IPS DF 6.9 (cell line): ENCODE measurements at regions not wholly inside any gene's neighbourhood (a gene's known extent, or its start where the extent isn't known, plus 50 kb on each side); places are given as distances from the start of the nearest gene placed in this dataset.

Experiments
- DNase-seq: peaks from one replicate; pipeline ENCODE4 v3.0.0-alpha.2; 2013; ENCODE audit warnings: low read depth, low spot score
- H3K27ac ChIP-seq: one replicate; pipeline ENCODE4 v1.5.1; 2013; ENCODE audit warnings: low read length, control low read depth
- H3K27me3 ChIP-seq: 2 replicates; pipeline ENCODE4 v1.6.1; 2013; ENCODE audit warnings: mild to moderate bottlenecking, low read length; ENCODE audit not compliant: control insufficient read depth, insufficient read depth
- H3K36me3 ChIP-seq: 2 replicates; pipeline ENCODE4 v1.6.1; 2013; ENCODE audit warnings: low read length; ENCODE audit not compliant: control insufficient read depth, insufficient read depth
- H3K4me1 ChIP-seq: 2 replicates; pipeline ENCODE4 v1.6.1; 2013; ENCODE audit warnings: low read length; ENCODE audit not compliant: control insufficient read depth, insufficient read depth
- H3K4me3 ChIP-seq: 2 replicates; pipeline ENCODE4 v1.5.1; 2013; ENCODE audit warnings: mild to moderate bottlenecking, low read length
- H3K9me3 ChIP-seq: 2 replicates; pipeline ENCODE4 v1.6.1; 2013; ENCODE audit warnings: low read length, inconsistent platforms; ENCODE audit not compliant: control insufficient read depth, insufficient read depth
- WGBS: extraction: QIAGEN DNeasy Blood & Tissue Kit; methylation state at CpG from one replicate; pipeline ENCODE4 v1.1.7; 2013; ENCODE audit warnings: mixed read lengths, missing lambda C conversion rate; ENCODE audit not compliant: insufficient read length, insufficient coverage; 5-methylcytosine and 5-hydroxymethylcytosine counted together

GRCh38 chr2:204124140-204124750, 187.7 kb downstream of the ICOS start:
- H3K9me3 ChIP-seq, result no peaks in the 10 kb centered on the region
- no CpG with 5 or more reads among the region's 3 CpGs for WGBS
- H3K36me3 ChIP-seq, result no peaks in the 10 kb centered on the region
- peaks cover 2% of the 10 kb centered on the region for H3K4me1 ChIP-seq
- H3K27ac ChIP-seq, result no peak overlapping the region
- no peaks in the 10 kb centered on the region for H3K27me3 ChIP-seq
- H3K4me3 ChIP-seq, result no peak overlapping the region
- DNase-seq, result no peak

DNA sequence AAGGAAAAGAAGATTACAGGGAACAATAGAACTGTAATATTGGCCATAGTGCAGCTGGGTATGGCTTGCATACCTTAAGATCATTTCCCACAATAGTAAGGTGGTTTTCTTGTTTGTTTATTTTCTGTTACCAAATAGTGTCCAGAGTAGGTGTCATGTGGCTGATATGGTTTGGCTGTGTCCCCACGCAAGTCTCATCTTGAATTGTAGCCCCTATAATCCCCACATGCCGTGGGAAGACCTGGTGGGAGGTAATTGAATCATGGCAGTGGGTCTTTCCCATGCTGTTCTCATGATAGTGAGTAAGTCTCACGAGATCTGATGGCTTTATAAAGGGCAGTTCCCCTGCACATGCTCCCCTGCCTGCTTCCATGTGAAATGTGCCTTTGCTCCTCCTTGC, 190.1 kb downstream of the ICOS start:
- Histone ChIP-seq H3K4me3 (no peak overlapping the region), H3K27me3 (no peaks in the 10 kb centered on the region), H3K27ac (no peak overlapping the region), H3K4me1 (peaks cover 2% of the 10 kb centered on the region), H3K36me3 (no peaks in the 10 kb centered on the region), H3K9me3 (no peaks in the 10 kb centered on the region)
- DNase-seq, result no peak
- WGBS, result no CpG with 5 or more reads among the region's 3 CpGs

DNA sequence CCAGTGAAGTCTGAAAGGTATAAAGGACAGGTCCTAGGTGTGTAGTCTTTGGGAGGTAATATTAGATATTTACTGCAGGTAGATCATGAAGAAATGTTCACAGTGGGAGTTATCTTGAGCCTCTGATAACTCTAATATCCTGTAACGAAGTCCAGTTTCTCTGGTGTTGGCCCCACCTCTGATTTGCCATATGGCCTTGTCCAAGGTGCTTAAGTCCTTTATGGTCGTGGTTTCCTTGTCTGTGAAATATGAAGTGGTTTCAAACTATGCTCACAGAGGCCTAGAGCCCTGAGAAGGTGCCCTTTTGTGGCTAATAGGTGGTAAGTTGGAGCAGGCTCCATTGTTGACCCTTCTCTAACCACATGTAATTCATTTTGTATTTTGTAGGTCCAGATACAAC, 190.7 kb downstream of the ICOS start:
- no peak for DNase-seq
- H3K4me3 ChIP-seq, result no peak overlapping the region
- no peak overlapping the region for H3K27ac ChIP-seq
- no CpG with 5 or more reads among the region's 2 CpGs for WGBS
- no peaks in the 10 kb centered on the region for H3K27me3 ChIP-seq
- no peaks in the 10 kb centered on the region for H3K9me3 ChIP-seq
- peaks cover 2% of the 10 kb centered on the region for H3K4me1 ChIP-seq
- no peaks in the 10 kb centered on the region for H3K36me3 ChIP-seq

GRCh38 chr2:204129591-204130294, 193.2 kb downstream of the ICOS start:
- DNase-seq, result no peak
- H3K4me1 ChIP-seq, result no peaks in the 10 kb centered on the region
- no CpG with 5 or more reads among the region's 13 CpGs for WGBS
- H3K27ac ChIP-seq, result no peak overlapping the region
- H3K4me3 ChIP-seq, result no peak overlapping the region
- no peaks in the 10 kb centered on the region for H3K36me3 ChIP-seq
- H3K9me3 ChIP-seq, result no peaks in the 10 kb centered on the region
- H3K27me3 ChIP-seq, result no peaks in the 10 kb centered on the region

DNA sequence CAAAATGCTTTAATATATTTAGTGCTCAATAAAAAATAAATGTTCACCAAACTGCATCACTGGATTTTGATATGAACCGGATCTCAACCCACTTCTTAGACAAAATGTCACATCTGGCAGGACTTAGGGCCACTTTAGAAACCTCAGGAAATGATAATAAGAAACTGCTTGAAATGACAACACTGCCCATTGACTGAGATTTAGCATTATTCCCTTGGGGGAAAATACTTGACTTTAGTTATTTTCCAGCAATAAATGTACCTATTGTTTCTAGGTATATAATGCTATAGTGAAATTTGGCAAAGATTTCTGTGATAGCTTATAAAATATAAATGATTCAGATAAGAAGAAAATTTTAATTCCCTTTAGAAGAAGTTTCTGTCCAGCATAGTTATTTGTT, 195.1 kb downstream of the ICOS start:
- no CpG with 5 or more reads among the region's 1 CpG for WGBS
- DNase-seq, result no peak

DNA sequence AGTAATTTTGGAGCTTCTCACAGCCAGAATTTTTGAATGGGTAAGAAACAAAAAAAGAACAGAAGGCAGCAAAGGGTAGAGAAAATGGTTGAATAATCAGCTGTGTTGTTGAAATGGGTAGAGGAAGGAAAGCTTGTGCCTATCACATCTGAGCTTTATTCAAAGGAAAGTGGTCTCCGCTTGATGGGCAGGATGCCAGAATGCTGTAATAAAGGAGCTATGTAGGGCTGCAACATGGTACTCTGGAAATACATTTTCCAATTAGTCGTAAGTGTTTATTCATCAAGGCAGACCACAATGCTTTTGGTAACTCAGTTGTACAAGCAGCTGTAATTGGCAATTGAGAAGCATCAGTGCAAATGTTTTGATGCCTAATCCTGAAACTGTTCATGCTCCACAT, 196.9 kb downstream of the ICOS start:
- WGBS, result no CpG with 5 or more reads among the region's 2 CpGs
- no peaks in the 10 kb centered on the region for H3K27me3 ChIP-seq

More for the DNA sequence above, 195.1 kb downstream of the ICOS start:
- Histone ChIP-seq H3K4me3 (no peak overlapping the region), H3K4me1 (no peaks in the 10 kb centered on the region), H3K27ac (no peak overlapping the region), H3K9me3 (no peaks in the 10 kb centered on the region), H3K36me3 (no peaks in the 10 kb centered on the region), H3K27me3 (no peaks in the 10 kb centered on the region)

DNA sequence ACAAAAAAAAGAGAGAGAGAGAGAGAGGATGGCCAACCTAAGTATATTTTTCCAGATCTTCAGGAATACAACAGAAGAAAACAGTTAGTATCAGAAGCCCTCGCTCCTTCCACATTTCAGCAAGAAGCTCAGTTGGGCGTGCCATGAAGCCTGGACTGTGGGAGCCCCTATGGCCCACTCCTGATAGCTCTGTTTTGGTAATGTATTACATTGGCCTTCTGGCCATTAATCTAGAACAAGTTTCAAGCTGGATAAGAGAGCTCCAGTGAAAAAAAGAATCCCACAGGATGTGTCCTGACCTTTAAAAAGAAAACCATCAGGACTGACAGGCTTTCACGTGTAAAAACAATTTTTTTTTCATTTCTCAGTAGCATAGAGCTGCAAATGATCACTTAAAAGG, 197.9 kb downstream of the ICOS start:
- Histone ChIP-seq H3K4me3 (no peak overlapping the region), H3K27me3 (no peaks in the 10 kb centered on the region)
- WGBS, result no CpG with 5 or more reads among the region's 3 CpGs

More for the DNA sequence above, 196.9 kb downstream of the ICOS start:
- H3K9me3 ChIP-seq, result no peaks in the 10 kb centered on the region
- no peak overlapping the region for H3K4me3 ChIP-seq
- DNase-seq, result no peak
- H3K4me1 ChIP-seq, result no peaks in the 10 kb centered on the region
- H3K27ac ChIP-seq, result no peak overlapping the region
- no peaks in the 10 kb centered on the region for H3K36me3 ChIP-seq

GRCh38 chr2:204135752-204136151, 199.2 kb downstream of the ICOS start:
- Histone ChIP-seq H3K4me3 (no peak overlapping the region), H3K4me1 (no peaks in the 10 kb centered on the region), H3K27me3 (no peaks in the 10 kb centered on the region), H3K27ac (no peak overlapping the region), H3K9me3 (no peaks in the 10 kb centered on the region), H3K36me3 (no peaks in the 10 kb centered on the region)
- no peak for DNase-seq
- no CpG with 5 or more reads among the region's 2 CpGs for WGBS

More for the DNA sequence above, 197.9 kb downstream of the ICOS start:
- H3K27ac ChIP-seq, result no peak overlapping the region
- H3K36me3 ChIP-seq, result no peaks in the 10 kb centered on the region
- DNase-seq, result no peak
- H3K4me1 ChIP-seq, result no peaks in the 10 kb centered on the region
- H3K9me3 ChIP-seq, result no peaks in the 10 kb centered on the region

- Histone ChIP-seq H3K4me3 (no peak overlapping the region), H3K9me3 (no peaks in the 10 kb centered on the region), H3K4me1 (no peaks in the 10 kb centered on the region), H3K36me3 (no peaks in the 10 kb centered on the region), H3K27me3 (no peaks in the 10 kb centered on the region), H3K27ac (no peak overlapping the region)
- DNase-seq, result no peak
- WGBS, result no CpG with 5 or more reads among the region's 2 CpGs
These were observed 201.6 kb downstream of the ICOS start for GRCh38 chr2:204138206-204138605.

DNA sequence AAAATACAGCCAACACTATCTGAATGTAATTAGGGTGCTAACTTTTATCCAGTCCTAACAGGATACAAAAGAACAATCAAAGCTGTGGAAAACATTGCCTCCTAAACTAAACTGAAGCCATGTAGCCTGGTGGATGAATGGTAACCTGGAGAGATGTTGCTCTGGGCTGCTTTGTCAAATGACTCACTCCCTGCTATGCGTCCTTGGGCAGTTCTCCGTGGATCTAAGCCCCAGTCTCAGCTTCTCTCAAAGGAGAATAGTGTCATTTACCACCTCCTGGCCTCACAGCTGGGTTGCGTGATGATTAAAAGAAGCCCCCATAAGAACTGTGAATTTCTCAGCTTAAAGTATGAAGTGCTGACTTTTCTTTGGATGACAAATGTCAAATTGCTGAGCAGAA, 203.7 kb downstream of the ICOS start:
- no peak overlapping the region for H3K27ac ChIP-seq
- H3K9me3 ChIP-seq, result no peaks in the 10 kb centered on the region
- DNase-seq, result no peak
- H3K4me1 ChIP-seq, result no peaks in the 10 kb centered on the region
- no peak overlapping the region for H3K4me3 ChIP-seq
- H3K27me3 ChIP-seq, result no peaks in the 10 kb centered on the region
- WGBS, result no CpG with 5 or more reads among the region's 3 CpGs
- no peaks in the 10 kb centered on the region for H3K36me3 ChIP-seq
